Endometrium (tissue), 2 donors: ENCODE measurements at regions not wholly inside any gene's neighbourhood (a gene's known extent, or its start where the extent isn't known, plus 50 kb on each side); places are given as distances from the start of the nearest gene placed in this dataset.
A peak's percentile ranks its signal among the peaks of the same experiment; 100 is the strongest.
"Not testable (repeated sequence)": the region's sequence is repeated elsewhere in the genome, so short reads cannot be mapped to it uniquely, and the experiment has no call there.

Experiments
- FAIRE-seq: peaks from 2 replicates; lab custom pipeline; 2012; peaks lifted over from hg19 to GRCh38; lab: Jason Lieb, UNC
- donor health status: control.
- donor health status: control.

GRCh38 chr6:74715355-74716085 lies 490.3 kb downstream of the COL12A1 start:
- no peak for FAIRE-seq

DNA sequence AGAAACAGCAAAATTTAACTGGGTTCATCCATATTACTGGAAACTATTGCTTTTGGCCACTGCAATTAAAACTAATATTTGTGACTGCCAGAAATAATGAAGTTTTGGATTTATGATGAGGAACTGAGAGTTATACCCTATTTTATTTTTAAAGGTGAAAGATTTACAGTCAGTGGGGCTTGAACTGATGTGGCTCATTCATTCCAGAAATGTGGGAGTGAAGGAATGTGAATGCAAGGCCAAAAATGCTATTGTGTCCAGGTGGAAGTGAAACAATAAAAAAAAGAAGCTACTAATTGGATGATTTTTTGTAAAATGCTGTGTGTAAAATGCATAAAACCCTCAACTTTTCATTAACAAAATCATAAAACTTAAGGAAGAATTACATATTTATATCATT lies 491.9 kb downstream of the COL12A1 start:
- no peak for FAIRE-seq

GRCh38 chr6:74705451-74705850 lies 500.4 kb downstream of the COL12A1 start:
- no peak for FAIRE-seq

DNA sequence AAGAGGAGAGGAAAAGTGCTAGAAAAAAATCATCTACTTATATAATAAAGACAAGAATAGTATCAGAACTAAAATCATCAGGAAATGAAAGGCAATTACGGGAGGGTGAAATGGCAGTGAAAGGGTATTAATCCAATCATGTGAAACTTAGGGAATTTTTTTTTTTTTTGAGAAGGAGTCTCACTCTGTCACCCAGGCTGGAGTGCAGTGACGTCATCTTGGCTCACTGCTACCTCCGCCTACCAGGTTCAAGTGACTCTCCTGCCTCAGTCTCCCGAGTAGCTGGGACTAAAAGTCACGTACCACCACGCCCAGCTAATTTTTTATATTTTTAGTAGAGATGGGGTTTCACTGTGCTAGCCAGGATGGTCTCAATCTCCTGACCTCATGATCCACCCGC lies 501.3 kb downstream of the COL12A1 start:
- not testable (repeated sequence) for FAIRE-seq

GRCh38 chr6:74690365-74690764 lies 515.5 kb downstream of the COL12A1 start:
- no peak for FAIRE-seq

- FAIRE-seq, result no peak
Measured at GRCh38 chr6:74689601-74690000, 516.3 kb downstream of the COL12A1 start.

- no peak for FAIRE-seq
Measured at GRCh38 chr6:74677463-74677862, 528.4 kb downstream of the COL12A1 start.

DNA sequence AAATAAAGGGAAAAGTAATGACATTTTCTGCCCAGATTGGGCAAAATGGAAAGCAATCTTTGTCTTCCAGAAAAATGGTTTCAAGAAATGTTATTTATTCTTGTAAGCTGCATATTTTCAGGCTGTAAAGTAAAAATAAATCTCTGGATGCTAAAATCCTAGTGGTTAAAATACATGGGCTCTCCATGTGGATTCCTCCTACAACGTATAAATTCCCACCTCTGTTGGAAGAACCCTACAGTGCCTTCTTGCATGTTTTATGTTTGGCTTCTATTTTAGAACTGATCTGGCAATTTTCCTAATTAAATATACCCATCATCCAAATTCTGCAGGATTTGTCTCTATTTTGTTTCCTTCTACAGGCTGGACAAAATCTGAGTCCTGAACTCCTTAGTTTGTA lies 528.9 kb downstream of the COL12A1 start:
- FAIRE-seq, result no peak

- peak; percentile 26 for FAIRE-seq
Measured at GRCh38 chr6:74674377-74674776, 531.5 kb downstream of the COL12A1 start.

- no peak for FAIRE-seq
Measured at GRCh38 chr6:74671558-74672025, 534.3 kb downstream of the COL12A1 start.

- FAIRE-seq, result no peak
Measured at GRCh38 chr6:74658391-74658790, 547.5 kb downstream of the COL12A1 start.

GRCh38 chr6:74657931-74658330 lies 547.9 kb downstream of the COL12A1 start:
- FAIRE-seq, result no peak

- no peak for FAIRE-seq
Measured at GRCh38 chr6:74657011-74657410, 548.8 kb downstream of the COL12A1 start.

DNA sequence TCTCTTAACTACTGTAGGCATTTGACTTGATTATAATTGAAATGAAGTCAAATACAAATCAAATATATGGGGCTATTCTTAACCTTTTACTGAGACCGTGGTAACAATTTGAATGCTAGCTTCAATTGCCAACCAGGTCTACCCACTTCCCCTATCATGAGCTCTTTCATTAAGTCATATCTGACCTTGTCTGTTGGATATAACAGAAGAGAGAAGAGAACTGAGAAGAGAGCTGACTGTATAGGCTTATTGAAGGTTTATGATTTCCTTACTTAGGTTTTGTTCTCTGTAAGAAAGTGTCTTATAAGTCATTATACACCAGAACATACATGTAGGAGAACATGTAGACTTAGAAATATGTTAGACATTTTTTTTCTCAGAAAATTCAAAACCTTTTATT lies 549.4 kb downstream of the COL12A1 start:
- FAIRE-seq, result no peak

- no peak for FAIRE-seq
Measured at GRCh38 chr6:74654296-74654695, 551.6 kb downstream of the COL12A1 start.

DNA sequence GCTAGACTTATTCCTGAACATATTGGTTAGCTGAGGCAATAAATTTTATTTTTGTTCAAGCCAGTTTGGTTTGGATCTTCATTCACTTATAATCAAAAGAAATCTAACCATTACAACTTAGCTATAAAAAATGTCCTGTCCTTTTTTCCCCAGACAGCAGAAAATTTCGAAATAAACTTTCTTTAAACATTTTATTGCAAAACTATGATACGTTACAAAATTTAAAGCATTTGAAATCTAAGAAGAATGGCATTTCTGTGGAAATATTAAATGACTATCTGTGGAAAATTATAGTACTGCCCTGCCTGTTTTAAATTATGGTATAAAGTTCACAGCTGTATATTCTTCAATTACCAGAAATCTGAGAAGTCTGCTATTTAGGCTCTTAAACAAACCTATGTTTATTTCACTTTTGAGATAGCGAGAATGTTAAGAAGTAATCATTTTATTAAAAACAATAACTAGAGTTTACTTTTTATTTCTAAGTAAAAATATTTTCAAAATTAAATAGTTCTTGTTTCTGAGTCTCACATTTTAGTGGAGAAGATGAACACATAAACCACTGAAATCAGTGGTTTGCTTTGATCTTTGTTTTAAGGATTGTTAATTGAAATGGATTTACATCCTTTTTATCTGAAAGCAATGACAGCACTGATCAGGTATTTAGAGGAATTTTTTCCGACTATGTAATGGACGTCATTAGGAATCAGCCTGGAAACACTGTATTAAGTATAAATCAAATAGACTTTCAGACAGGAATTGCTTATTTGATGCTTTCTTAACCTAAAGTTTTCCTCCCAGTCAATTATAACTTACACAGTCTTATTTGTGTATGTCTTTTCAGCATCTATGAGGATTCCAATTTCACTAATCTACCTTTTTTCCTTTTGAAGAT lies 553.7 kb downstream of the COL12A1 start:
- peak; percentile 70 for FAIRE-seq

- FAIRE-seq, result no peak
Measured at GRCh38 chr6:74650668-74651067, 555.2 kb downstream of the COL12A1 start.

DNA sequence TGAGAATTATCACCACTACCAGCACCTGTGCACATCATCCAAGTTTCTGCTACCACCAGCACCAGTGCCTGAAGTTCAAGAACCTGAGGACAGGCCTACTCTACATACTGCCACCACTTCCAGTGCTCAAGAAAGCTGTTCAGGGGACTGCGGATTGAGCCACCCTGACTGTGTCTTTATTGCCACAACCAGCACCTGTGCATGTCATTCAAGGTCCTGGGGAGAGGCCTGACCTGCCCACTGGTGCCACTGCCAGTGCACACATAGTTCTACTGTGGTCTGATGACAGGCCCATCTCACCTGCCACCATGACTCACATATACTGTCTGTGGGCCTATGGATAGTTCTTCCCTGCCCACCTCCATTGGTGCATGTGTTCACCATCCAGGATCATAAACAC lies 559.4 kb downstream of the COL12A1 start:
- no peak for FAIRE-seq

DNA sequence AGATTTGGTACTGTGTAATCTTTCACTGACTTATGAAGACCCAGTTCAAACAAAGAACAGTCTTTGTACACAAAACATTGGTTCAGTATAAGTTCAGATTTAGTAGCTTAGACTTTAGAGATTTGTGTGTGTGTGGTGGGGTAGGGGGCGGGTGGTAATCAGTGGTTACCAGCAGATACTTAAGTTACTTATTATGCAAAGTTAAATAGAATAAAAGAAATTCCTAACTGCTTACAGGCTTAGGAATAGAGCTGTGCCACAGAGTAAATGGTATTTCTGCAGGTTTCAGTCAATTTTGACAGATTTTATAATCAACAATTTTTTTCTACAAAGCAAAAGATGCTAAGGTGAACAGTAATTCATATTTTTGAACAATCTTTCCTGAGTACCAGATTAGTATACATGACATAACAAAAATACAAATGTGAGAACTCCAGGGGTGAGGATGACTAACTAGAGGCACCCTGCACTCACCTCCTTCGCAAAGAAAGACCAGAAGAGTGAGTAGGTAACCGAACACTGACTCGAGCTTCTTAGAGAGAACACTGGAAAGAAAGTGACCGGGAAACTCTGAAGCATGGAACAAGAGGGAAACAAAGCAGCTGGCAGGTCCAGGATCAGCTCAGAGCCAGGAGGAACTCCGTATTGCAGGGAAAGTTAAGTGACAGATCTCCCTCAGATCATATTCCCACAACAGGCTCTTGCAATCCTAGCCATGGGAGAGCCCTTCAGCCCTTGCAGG lies 560.6 kb downstream of the COL12A1 start:
- FAIRE-seq, result no peak

- FAIRE-seq, result no peak
Measured at GRCh38 chr6:74642101-74642500, 563.8 kb downstream of the COL12A1 start.

DNA sequence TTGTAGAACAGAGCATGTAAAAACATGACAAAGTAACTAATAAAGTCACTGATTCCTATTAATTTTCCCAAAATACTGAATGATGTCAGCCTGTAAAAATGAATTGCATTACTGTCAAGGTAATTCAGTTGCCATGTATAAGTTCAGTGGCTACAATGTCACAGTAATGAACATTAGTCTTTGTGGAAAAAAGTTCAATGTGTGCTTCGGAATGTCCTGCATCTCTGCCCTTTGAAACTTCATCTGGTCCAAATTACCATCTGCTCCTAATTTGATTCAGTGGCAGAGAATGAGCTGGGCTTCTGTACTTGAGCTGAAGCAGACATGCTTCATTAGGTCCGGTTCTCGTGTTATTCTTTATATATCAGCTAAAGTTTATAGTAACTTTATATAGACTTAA lies 567.4 kb downstream of the COL12A1 start:
- peak; percentile 50 for FAIRE-seq

DNA sequence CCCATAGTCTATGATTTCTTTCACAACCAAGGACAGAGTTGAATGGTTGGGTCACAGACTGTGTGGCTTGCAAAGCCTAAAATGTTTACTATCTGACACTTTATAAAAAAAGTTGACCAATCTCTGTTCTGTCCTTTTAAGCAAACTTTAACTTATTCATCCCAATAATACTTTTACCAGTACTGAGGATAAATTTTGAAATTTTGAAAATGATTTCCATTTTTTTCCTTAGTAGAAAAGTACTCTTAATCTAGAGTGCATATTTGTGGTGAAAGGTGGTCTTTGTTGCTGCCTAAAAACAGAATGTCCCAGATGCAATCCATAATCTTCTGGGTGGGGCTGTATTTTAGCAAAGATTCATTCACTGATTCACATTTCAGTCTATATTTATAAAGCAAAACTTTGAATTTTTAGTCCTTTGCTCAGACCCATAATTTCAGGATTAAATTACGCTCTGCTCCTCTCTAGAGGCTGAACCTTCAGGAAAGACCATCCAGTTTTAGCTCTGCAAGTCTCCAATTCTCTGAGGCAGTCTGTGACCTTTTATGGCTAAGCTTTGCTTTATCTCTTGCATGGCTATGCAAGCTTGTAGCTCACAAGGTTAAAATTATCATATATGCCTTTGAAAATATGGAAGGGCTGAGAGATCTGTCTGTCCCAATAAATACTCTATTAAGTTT lies 573.5 kb downstream of the COL12A1 start:
- no peak for FAIRE-seq
